ENCODE measurements at regions not wholly inside any gene's neighbourhood (a gene's known extent, or its start where the extent isn't known, plus 50 kb on each side); places are given as distances from the start of the nearest gene placed in this dataset.

DNA sequence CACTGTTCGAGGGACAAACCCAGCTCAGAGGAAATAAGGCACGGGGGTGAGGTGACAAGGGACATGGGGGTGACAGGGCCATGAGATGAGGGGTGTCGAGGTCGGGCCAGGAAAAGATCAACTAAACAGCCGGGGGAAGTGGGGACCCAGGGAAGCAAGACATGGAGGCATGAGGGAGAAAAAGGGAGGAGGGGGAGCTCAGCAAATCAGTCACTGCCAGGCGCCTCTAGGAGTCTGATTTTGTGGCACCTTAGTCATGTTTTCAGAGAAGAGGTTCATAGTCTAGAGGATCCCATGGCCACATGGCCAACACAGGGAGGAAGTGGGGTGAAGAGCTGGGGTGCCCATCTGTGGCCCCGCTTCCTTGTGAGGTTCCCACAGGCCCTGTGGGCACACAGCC is 814.5 kb downstream of the KCNJ18 start:
- peaks cover 2% of the 10 kb centered on the region for H3K36me3 Mint-ChIP-seq
- TF ChIP-seq, protein P1, sequence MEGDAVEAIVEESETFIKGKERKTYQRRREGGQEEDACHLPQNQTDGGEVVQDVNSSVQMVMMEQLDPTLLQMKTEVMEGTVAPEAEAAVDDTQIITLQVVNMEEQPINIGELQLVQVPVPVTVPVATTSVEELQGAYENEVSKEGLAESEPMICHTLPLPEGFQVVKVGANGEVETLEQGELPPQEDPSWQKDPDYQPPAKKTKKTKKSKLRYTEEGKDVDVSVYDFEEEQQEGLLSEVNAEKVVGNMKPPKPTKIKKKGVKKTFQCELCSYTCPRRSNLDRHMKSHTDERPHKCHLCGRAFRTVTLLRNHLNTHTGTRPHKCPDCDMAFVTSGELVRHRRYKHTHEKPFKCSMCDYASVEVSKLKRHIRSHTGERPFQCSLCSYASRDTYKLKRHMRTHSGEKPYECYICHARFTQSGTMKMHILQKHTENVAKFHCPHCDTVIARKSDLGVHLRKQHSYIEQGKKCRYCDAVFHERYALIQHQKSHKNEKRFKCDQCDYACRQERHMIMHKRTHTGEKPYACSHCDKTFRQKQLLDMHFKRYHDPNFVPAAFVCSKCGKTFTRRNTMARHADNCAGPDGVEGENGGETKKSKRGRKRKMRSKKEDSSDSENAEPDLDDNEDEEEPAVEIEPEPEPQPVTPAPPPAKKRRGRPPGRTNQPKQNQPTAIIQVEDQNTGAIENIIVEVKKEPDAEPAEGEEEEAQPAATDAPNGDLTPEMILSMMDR (IDR thresholded peaks at IDR 0.05; ENCODE audit: unreplicated experiment) = no peak
- H3K4me3 Mint-ChIP-seq = no peak overlapping the region
- no peak for DNase-seq (ENCODE audit: low spot score in 2 of 2, unreplicated experiment in 2 of 2)
- no peaks in the 10 kb centered on the region for H3K27me3 Mint-ChIP-seq (ENCODE audit: low read depth)
- peaks cover 43% of the 10 kb centered on the region for H3K9me3 Mint-ChIP-seq
- no peaks in the 10 kb centered on the region for H3K4me1 Mint-ChIP-seq
- H3K27ac Mint-ChIP-seq = no peak overlapping the region

GRCh38 chr17:22507823-22508222 is 815.5 kb downstream of the KCNJ18 start:
- H3K27ac Mint-ChIP-seq = no peak overlapping the region
- no peak for DNase-seq (ENCODE audit: low spot score in 2 of 2, unreplicated experiment in 2 of 2)
- H3K36me3 Mint-ChIP-seq = peaks cover 2% of the 10 kb centered on the region
- no peaks in the 10 kb centered on the region for H3K27me3 Mint-ChIP-seq (ENCODE audit: low read depth)
- TF ChIP-seq, protein P1 (IDR thresholded peaks at IDR 0.05; ENCODE audit: unreplicated experiment) = no peak
- H3K4me3 Mint-ChIP-seq = no peak overlapping the region
- no peaks in the 10 kb centered on the region for H3K4me1 Mint-ChIP-seq
- peaks cover 39% of the 10 kb centered on the region for H3K9me3 Mint-ChIP-seq

- Mint-ChIP-seq H3K36me3 (peaks cover 2% of the 10 kb centered on the region), H3K4me1 (no peaks in the 10 kb centered on the region), H3K27ac (no peak overlapping the region), H3K9me3 (peaks cover 30% of the 10 kb centered on the region), H3K27me3 (ENCODE audit: low read depth) (no peaks in the 10 kb centered on the region), H3K4me3 (no peak overlapping the region)
- DNase-seq (ENCODE audit: low spot score in 2 of 2, unreplicated experiment in 2 of 2) = no peak
- TF ChIP-seq, protein P1 (IDR thresholded peaks at IDR 0.05; ENCODE audit: unreplicated experiment) = no peak
Observed at GRCh38 chr17:22510504-22510903, 818.2 kb downstream of the KCNJ18 start.

DNA sequence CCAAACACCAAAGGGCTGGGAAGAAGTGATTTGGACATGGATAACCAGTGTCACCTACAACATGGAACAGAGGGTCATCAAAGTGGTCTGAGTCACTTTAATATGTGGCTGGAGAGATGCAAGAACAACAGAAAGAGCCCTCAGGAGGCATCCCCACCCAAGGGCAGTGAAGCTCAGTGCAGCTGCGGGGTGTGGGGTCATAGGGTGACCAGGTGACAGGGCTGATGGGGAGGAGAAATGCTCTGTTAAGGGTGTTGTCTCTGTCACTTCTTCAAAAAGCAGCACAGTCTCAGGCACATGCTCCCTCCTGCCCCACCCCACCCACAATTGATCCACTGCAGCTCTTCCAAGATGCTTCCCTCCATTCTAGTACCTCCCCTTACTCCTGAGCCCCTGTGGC is 819.1 kb downstream of the KCNJ18 start:
- H3K36me3 Mint-ChIP-seq = peaks cover 2% of the 10 kb centered on the region
- H3K27me3 Mint-ChIP-seq (ENCODE audit: low read depth) = no peaks in the 10 kb centered on the region
- no peaks in the 10 kb centered on the region for H3K4me1 Mint-ChIP-seq
- DNase-seq (ENCODE audit: low spot score in 2 of 2, unreplicated experiment in 2 of 2) = no peak
- H3K4me3 Mint-ChIP-seq = no peak overlapping the region
- H3K27ac Mint-ChIP-seq = no peak overlapping the region
- TF ChIP-seq, protein P1 (IDR thresholded peaks at IDR 0.05; ENCODE audit: unreplicated experiment) = no peak
- H3K9me3 Mint-ChIP-seq = peaks cover 34% of the 10 kb centered on the region

DNA sequence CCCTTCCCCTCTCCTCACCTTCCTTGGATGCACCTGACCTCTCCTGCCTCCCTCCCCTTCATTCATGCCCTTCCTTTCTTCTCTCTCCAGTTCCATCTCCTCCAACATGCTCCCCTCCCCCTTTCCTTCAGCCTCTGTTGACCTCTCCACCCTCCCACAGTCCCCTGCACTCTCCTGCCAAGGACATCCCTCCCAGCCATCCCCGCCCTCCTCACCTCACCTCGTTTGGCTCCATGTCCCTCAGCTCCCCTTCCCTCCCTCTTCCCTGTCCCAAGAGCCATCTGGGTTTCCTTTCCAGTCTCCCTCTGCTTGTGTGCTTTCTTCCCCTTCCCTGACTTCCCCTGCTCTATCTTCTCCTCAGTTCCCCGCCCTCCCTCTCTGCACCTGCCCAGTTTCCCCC is 819.7 kb downstream of the KCNJ18 start:
- TF ChIP-seq, protein P1 (IDR thresholded peaks at IDR 0.05; ENCODE audit: unreplicated experiment) = no peak
- Mint-ChIP-seq H3K4me1 (no peaks in the 10 kb centered on the region), H3K9me3 (peaks cover 36% of the 10 kb centered on the region), H3K4me3 (no peak overlapping the region), H3K36me3 (peaks cover 2% of the 10 kb centered on the region), H3K27ac (no peak overlapping the region), H3K27me3 (ENCODE audit: low read depth) (no peaks in the 10 kb centered on the region)
- DNase-seq (ENCODE audit: low spot score in 2 of 2, unreplicated experiment in 2 of 2) = no peak

DNA sequence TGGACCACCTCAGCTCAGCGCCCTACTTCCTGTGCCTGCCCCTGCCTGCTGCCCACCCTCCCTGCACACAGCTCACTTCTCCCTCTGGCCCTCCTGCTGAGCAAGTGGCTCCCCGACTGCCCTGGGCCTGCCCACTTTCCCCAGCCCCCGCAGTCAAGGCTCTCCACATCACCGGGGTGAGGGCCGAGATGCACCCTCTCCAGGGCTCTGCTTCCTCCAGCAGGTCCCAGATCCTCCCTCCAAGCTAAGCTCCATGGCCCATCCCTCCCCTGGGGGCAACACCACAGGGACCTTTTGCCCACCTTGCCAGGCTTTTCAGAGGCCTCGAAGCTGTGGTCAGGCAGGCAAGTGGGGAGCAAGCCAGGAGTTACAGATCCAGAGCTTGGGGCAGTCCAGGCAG is 820.2 kb downstream of the KCNJ18 start:
- no peaks in the 10 kb centered on the region for H3K4me1 Mint-ChIP-seq
- H3K36me3 Mint-ChIP-seq = peaks cover 2% of the 10 kb centered on the region
- H3K9me3 Mint-ChIP-seq = peaks cover 36% of the 10 kb centered on the region
- no peak for DNase-seq (ENCODE audit: low spot score in 2 of 2, unreplicated experiment in 2 of 2)
- H3K27me3 Mint-ChIP-seq (ENCODE audit: low read depth) = no peaks in the 10 kb centered on the region
- TF ChIP-seq, protein P1 (IDR thresholded peaks at IDR 0.05; ENCODE audit: unreplicated experiment) = no peak
- no peak overlapping the region for H3K4me3 Mint-ChIP-seq
- H3K27ac Mint-ChIP-seq = no peak overlapping the region

Data from mesothelial cell of epicardium (in vitro differentiated cells).